GM13976 (cell line): ENCODE measurements at regions not wholly inside any gene's neighbourhood (a gene's known extent, or its start where the extent isn't known, plus 50 kb on each side); places are given as distances from the start of the nearest gene placed in this dataset.

Experiments
- DNase-seq: peaks from one replicate; pipeline ENCODE4 v3.0.0; 2012; ENCODE audit warnings: low spot score
- in situ Hi-C: fragments of 300-500 bp; cut with MboI; formaldehyde crosslinking; loops from one replicate; pipeline ENCODE4 v1.12.0; 2022; ENCODE audit warnings: low sequenced_read_pairs, mixed read lengths, inconsistent platforms; ENCODE audit not compliant: unreplicated experiment
- TF ChIP-seq, protein P1 (sequence below): IDR thresholded peaks from 2 replicates; pipeline ENCODE4 v1.5.1; 2012; ENCODE audit warnings: borderline replicate concordance, mild to moderate bottlenecking; ENCODE audit not compliant: insufficient read depth; ENCODE audit errors: extremely low read depth, missing control alignments, control extremely low read depth

DNA sequence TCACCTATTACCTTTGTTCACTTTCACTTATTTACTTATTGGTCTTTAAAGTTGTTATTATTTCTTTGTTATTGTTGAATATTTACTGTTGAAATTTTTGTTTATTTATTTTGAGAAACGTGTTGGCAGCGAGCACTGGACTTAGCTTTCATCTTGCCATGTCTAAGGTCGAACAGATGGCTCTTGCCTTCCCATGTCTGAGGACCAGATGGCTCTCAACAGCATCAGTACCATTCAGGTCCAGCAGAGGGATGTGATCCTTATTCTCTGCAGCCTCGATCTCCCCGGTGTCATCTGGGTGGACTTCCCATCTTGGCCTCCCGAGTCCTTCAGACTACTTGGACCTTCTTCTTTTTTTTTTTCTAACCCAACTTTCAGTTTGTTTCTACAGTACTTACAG lies 1437.6 kb downstream of the UQCRFS1 start:
- in situ Hi-C loops, result no loop called here
- TF ChIP-seq, protein P1, sequence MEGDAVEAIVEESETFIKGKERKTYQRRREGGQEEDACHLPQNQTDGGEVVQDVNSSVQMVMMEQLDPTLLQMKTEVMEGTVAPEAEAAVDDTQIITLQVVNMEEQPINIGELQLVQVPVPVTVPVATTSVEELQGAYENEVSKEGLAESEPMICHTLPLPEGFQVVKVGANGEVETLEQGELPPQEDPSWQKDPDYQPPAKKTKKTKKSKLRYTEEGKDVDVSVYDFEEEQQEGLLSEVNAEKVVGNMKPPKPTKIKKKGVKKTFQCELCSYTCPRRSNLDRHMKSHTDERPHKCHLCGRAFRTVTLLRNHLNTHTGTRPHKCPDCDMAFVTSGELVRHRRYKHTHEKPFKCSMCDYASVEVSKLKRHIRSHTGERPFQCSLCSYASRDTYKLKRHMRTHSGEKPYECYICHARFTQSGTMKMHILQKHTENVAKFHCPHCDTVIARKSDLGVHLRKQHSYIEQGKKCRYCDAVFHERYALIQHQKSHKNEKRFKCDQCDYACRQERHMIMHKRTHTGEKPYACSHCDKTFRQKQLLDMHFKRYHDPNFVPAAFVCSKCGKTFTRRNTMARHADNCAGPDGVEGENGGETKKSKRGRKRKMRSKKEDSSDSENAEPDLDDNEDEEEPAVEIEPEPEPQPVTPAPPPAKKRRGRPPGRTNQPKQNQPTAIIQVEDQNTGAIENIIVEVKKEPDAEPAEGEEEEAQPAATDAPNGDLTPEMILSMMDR, result no peak
- DNase-seq, result no peak

DNA sequence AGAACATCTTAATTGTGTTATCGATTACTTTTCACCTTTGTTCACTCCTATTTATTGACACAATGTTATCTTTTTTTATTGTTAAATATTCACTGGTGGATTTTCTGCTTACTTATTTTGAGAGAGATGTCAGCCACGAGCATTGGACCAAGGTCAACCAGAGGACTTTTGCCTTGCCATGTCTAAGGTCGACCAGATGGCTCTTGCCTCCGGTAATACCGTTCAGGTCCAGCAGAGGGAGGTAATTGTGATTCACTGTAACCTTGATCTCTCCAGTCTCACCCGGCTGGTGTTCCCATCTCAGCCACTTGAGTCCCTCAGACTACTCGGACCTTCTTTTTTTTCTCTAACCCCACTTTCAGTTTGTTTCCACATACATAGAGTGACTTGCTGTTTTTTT lies 1438.1 kb downstream of the UQCRFS1 start:
- no peak for DNase-seq
- TF ChIP-seq, protein P1, result no peak
- in situ Hi-C loops, result no loop called here

DNA sequence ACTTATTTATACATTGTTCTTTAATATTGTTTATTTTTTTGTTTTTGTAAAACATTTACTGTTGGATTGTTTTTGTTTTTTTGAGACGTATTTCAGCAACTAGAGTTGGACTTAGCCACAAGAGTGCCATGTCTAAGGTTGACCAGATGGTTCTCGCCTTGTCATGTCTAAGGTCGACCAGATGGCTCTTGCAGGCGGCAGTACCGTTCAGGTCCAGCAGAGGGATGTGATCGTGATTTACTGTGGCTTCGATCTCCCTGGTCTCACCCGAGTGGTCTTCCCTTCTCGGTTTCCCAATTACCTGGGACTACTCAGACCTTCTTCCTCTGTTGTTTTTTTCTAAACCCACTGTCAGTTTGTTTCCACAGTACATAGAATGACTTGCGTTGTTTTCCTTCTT lies 1438.6 kb downstream of the UQCRFS1 start:
- DNase-seq, result no peak
- in situ Hi-C loops, result no loop called here
- TF ChIP-seq, protein P1, result no peak

DNA sequence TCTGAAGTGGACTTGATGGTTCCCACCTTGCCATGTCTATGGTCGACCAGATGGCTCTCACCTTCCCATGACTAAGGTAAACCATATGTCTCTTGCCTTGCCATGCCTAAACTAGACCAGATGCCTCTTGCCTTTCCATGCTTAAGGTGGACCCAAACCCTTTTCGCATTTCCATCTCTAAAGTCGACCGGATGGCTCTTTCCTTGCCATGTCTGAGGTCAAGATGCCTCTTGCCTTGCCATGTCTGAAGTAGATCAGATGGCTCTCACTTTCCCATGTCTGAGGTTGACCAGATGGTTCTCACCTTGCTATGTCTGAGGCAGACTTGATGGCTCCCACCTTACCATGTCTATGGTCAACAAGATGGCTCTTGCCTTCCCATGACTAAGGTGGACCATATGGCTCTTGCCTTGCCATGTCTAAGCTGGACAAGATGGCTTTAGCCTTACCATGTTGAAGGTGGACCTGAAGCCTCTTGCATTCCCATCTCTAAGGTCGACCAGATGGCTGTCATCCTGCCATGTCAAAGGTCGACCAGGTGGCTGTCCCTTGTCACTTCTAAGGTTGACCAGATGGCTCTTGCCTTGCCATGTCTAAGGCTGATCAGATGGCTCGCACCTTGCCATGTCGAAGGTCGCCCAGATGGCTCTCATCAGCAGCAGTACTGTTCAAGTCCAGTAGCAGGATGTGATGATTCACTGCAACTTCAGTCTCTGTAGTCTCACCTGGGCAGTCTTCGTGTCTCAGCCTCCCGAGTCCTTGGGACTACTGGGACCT lies 1439.4 kb downstream of the UQCRFS1 start:
- in situ Hi-C loops, result no loop called here
- TF ChIP-seq, protein P1, result no peak
- no peak for DNase-seq

DNA sequence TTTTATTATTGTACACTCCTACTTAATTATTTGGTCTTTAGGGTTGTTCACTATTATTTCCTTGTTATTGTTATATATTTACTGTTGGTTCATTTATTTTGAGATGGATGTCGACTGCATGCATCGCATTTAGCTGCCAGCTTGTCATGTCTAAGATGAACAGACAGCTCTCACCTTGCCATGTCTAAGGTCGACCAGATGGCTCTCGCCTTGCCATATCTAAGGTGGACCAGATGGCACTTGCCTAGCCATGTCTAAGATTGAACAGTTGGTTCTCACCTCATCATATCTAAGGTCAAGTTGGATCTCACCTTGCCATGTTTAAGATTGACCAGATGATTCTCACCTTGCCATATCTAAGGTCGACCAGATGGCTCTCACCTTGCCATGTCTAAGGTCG lies 1440.9 kb downstream of the UQCRFS1 start:
- TF ChIP-seq, protein P1, result no peak
- DNase-seq, result no peak
- in situ Hi-C loops, result no loop called here

DNA sequence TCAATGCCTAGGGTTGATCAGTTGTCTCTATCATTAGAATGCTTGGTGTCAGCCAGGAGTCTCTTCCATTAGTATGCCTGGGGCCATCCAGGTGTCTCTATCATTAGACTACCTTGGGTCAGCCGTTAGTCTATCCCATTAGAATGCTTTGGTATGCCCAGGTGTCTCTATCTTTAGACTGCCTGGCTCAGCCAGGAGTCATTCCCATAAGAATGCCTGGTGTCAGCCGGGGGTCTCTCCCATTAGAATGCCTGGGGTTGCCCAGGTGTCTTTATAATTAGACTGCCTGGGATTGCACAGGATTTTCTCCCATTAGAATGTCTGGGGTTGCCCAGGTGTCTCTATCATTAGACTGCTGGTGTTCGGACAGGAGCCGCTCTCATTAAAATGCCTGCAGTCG lies 1442.9 kb downstream of the UQCRFS1 start:
- TF ChIP-seq, protein P1, result no peak
- in situ Hi-C loops, result no loop called here
- no peak for DNase-seq
